ENCODE measurements at regions not wholly inside any gene's neighbourhood (a gene's known extent, or its start where the extent isn't known, plus 50 kb on each side); places are given as distances from the start of the nearest gene placed in this dataset.

DNA sequence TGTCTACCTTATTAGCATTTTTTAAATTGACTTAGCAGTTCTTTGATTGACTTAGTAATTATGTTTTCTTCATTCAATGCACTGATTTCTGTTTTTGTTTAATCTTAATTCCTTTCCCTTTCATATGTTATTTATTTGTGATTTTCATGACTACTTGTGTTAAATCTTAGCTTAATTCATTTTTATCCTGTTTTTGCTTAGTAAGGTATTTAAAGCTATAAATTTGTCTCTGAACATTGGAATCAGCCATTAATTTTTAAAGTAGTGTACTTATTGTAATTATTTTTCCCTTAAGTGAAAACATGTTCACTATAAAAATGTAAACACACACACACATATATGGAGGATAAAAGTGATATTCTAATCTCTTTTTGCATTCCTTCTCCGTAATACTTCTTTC is 109.1 kb upstream of the DIPK2B start:
- Histone ChIP-seq H4K5ac (ENCODE audit: insufficient read length, low read depth, low read length) (no peak overlapping the region), H3K27ac (ENCODE audit: insufficient read length, low read depth, low read length) (no peak overlapping the region), H3K9ac (ENCODE audit: extremely low read depth, insufficient read length, low read length) (no peak overlapping the region), H3K9me3 (ENCODE audit: control insufficient read depth, low read depth, low read length) (peaks cover 5% of the 10 kb centered on the region), H2BK15ac (ENCODE audit: low read depth, low read length) (no peak overlapping the region), H3K27me3 (ENCODE audit: insufficient read depth, low read length) (no peaks in the 10 kb centered on the region), H4K20me1 (ENCODE audit: control insufficient read depth, insufficient read depth, insufficient read length) (no peaks in the 10 kb centered on the region), H2BK5ac (ENCODE audit: insufficient read length, low read length) (no peak overlapping the region), H3K18ac (ENCODE audit: insufficient read length, low read depth, low read length) (no peak overlapping the region), H2BK20ac (ENCODE audit: low read depth, low read length, poor library complexity, severe bottlenecking) (no peak overlapping the region), H2BK120ac (ENCODE audit: low read depth, low read length, poor library complexity, severe bottlenecking) (no peak overlapping the region), H2AFZ (ENCODE audit: low read length) (no peak overlapping the region), H2BK12ac (ENCODE audit: insufficient read length, low read depth, low read length) (no peak overlapping the region), H3K23ac (ENCODE audit: insufficient read length, low read depth, low read length) (no peak overlapping the region), H2AK5ac (ENCODE audit: insufficient read length, low read length) (no peak overlapping the region), H3K4me2 (ENCODE audit: insufficient read depth, insufficient read length, low read length) (no peak overlapping the region), H3K79me1 (ENCODE audit: insufficient read depth, low read depth, low read length, poor library complexity, severe bottlenecking) (no peaks in the 10 kb centered on the region), H3K56ac (ENCODE audit: insufficient read length, low read depth, low read length) (no peak overlapping the region), H3K14ac (ENCODE audit: insufficient read depth, low read length) (no peak overlapping the region), H4K91ac (ENCODE audit: insufficient read length, low read depth, low read length) (no peak overlapping the region), H4K8ac (replicated peaks; ENCODE audit: insufficient read length, low read depth, low read length) (no peak overlapping the region), H3K4me1 (ENCODE audit: insufficient read depth, low read length) (no peaks in the 10 kb centered on the region), H3K23me2 (ENCODE audit: insufficient read length, low read depth, low read length, poor library complexity, severe bottlenecking) (no peaks in the 10 kb centered on the region), H3T11ph (ENCODE audit: low read length) (no peak overlapping the region), H3K4ac (ENCODE audit: low read depth, low read length) (no peak overlapping the region), H3K79me2 (ENCODE audit: insufficient read depth, low read length) (no peaks in the 10 kb centered on the region)
- Mint-ChIP-seq H3K4me1 (no peaks in the 10 kb centered on the region), H3K27ac (no peak overlapping the region), H3K4me3 (no peak overlapping the region), H3K9me3 (peaks cover 46 to 54% of the 10 kb centered on the region in 2 experiments), H3K36me3 (ENCODE audit: insufficient read depth in 1 of 3, low read depth in 3 of 3) (no peaks in the 10 kb centered on the region; a peak in 3 of 7 replicates), H3K27me3 (ENCODE audit: low read depth) (no peaks in the 10 kb centered on the region)
- WGBS (ENCODE audit: extremely low coverage, insufficient read length, low lambda C conversion rate): no CpG with 5 or more reads among the region's 1 CpG
- TF ChIP-seq, protein P1, sequence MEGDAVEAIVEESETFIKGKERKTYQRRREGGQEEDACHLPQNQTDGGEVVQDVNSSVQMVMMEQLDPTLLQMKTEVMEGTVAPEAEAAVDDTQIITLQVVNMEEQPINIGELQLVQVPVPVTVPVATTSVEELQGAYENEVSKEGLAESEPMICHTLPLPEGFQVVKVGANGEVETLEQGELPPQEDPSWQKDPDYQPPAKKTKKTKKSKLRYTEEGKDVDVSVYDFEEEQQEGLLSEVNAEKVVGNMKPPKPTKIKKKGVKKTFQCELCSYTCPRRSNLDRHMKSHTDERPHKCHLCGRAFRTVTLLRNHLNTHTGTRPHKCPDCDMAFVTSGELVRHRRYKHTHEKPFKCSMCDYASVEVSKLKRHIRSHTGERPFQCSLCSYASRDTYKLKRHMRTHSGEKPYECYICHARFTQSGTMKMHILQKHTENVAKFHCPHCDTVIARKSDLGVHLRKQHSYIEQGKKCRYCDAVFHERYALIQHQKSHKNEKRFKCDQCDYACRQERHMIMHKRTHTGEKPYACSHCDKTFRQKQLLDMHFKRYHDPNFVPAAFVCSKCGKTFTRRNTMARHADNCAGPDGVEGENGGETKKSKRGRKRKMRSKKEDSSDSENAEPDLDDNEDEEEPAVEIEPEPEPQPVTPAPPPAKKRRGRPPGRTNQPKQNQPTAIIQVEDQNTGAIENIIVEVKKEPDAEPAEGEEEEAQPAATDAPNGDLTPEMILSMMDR (conservative IDR thresholded peaks at IDR 0.05): no peak
- no peak for DNase-seq
